IMR-90 (cell line): ENCODE measurements at regions not wholly inside any gene's neighbourhood (a gene's known extent, or its start where the extent isn't known, plus 50 kb on each side); places are given as distances from the start of the nearest gene placed in this dataset.

Source experiments
- ATAC-seq: fragments of 200-7000 bp; cut with Tn5 transposase; 2 replicates; pipeline ENCODE4 v1.9.1; 2020; ENCODE audit warnings: low read depth, mild to moderate bottlenecking, moderate library complexity
- BruUV-seq: library from RNA; stranded (reverse); fragments of 400-500 nt; replicated peaks from 2 replicates; lab custom pipeline; 2021; lab: Mats Ljungman, UMichigan
- CTCF ChIA-PET: fragments of 300-600 bp; formaldehyde crosslinking; extraction: SDS; loops from one replicate; lab custom pipeline; 2021; ENCODE audit warnings: antibody characterized with exemption; lab: Yijun Ruan, JAX
- POLR2A ChIA-PET: fragments of 300-600 bp; sonication (Branson Sonifier 250); formaldehyde crosslinking; loops from one replicate; lab custom pipeline; 2022; ENCODE audit warnings: antibody characterized with exemption; ENCODE audit not compliant: unreplicated experiment; lab: Charles Lee
- DNase-seq: peaks from one replicate; pipeline ENCODE4 v3.0.0; 2013
- H2AFZ ChIP-seq: replicated peaks from 2 replicates; pipeline ENCODE3; 2013; ENCODE audit warnings: low read length, mild to moderate bottlenecking; ENCODE audit not compliant: poor library complexity
- H2AK5ac ChIP-seq: 2 replicates; pipeline ENCODE4 v1.6.1; 2013; ENCODE audit warnings: low read depth, low read length, inconsistent platforms
- H2AK9ac ChIP-seq: replicated peaks from 2 replicates; pipeline ENCODE3; 2013; ENCODE audit warnings: mild to moderate bottlenecking, low read depth, low read length, moderate library complexity; ENCODE audit not compliant: poor library complexity
- H2BK120ac ChIP-seq: 2 replicates; pipeline ENCODE4 v1.6.1; 2013; ENCODE audit warnings: low read depth, low read length, inconsistent platforms
- H2BK15ac ChIP-seq: 3 replicates; pipeline ENCODE4 v1.6.1; 2013; ENCODE audit warnings: low read depth, low read length, inconsistent platforms
- H2BK20ac ChIP-seq: 2 replicates; pipeline ENCODE4 v1.6.1; 2013; ENCODE audit warnings: low read depth, mild to moderate bottlenecking, inconsistent platforms, low read length, moderate library complexity
- H2BK5ac ChIP-seq: 2 replicates; pipeline ENCODE4 v1.6.1; 2013; ENCODE audit warnings: mild to moderate bottlenecking, low read depth, low read length, inconsistent platforms; ENCODE audit not compliant: poor library complexity, severe bottlenecking
- H3K14ac ChIP-seq: replicated peaks from 2 replicates; pipeline ENCODE4 v1.6.1; 2013; ENCODE audit warnings: low read depth, low read length, inconsistent platforms
- H3K18ac ChIP-seq: 2 replicates; pipeline ENCODE4 v1.6.1; 2013; ENCODE audit warnings: low read depth, low read length, control low read depth
- H3K23ac ChIP-seq: 2 replicates; pipeline ENCODE4 v1.6.1; 2013; ENCODE audit warnings: low read depth, low read length, inconsistent platforms
- H3K27ac ChIP-seq: 2 replicates; pipeline ENCODE4 v1.5.1; 2013; ENCODE audit warnings: mild to moderate bottlenecking, control low read depth, low read length; ENCODE audit not compliant: insufficient read depth
- H3K27me3 ChIP-seq: 2 replicates; pipeline ENCODE4 v1.6.1; 2013; ENCODE audit warnings: low read length; ENCODE audit not compliant: control insufficient read depth, insufficient read depth
- H3K36me3 ChIP-seq: 2 replicates; pipeline ENCODE4 v1.6.1; 2013; ENCODE audit warnings: low read length, mixed read lengths; ENCODE audit not compliant: control insufficient read depth, insufficient read depth
- H3K4ac ChIP-seq: 2 replicates; pipeline ENCODE4 v1.6.1; 2013; ENCODE audit warnings: low read depth, low read length, inconsistent platforms
- H3K4me1 ChIP-seq: 2 replicates; pipeline ENCODE4 v1.6.1; 2013; ENCODE audit warnings: low read length, mixed read lengths; ENCODE audit not compliant: control insufficient read depth, insufficient read depth
- H3K4me2 ChIP-seq: 2 replicates; pipeline ENCODE4 v1.6.1; 2013; ENCODE audit warnings: low read depth, mild to moderate bottlenecking, control low read depth, low read length, moderate library complexity
- H3K4me3 ChIP-seq: 2 replicates; pipeline ENCODE4 v1.5.1; 2013; ENCODE audit warnings: low read depth, mild to moderate bottlenecking, control low read depth, low read length, moderate library complexity; ENCODE audit not compliant: insufficient read depth
- H3K56ac ChIP-seq: 2 replicates; pipeline ENCODE4 v1.6.1; 2013; ENCODE audit warnings: low read length, inconsistent platforms; ENCODE audit not compliant: insufficient read depth; ENCODE audit errors: extremely low read depth
- H3K79me1 ChIP-seq, 2 experiments: 2 replicates each; pipeline ENCODE4 v1.6.1; 2013; ENCODE audit warnings: low read length in 2 of 2, inconsistent platforms in 1 of 2, low read depth in 1 of 2
- H3K9ac ChIP-seq: 2 replicates; pipeline ENCODE4 v1.6.1; 2013; ENCODE audit warnings: low read depth, low read length, control low read depth
- H3K9me1 ChIP-seq: 2 replicates; pipeline ENCODE4 v1.6.1; 2013; ENCODE audit warnings: low read length, inconsistent platforms; ENCODE audit not compliant: insufficient read depth
- H3K9me3 ChIP-seq: 2 replicates; pipeline ENCODE4 v1.6.1; 2013; ENCODE audit warnings: low read length; ENCODE audit not compliant: control insufficient read depth, insufficient read depth
- H4K20me1 ChIP-seq: 2 replicates; pipeline ENCODE4 v1.6.1; 2013; ENCODE audit warnings: low read length, inconsistent platforms; ENCODE audit not compliant: insufficient read depth
- H4K5ac ChIP-seq: 2 replicates; pipeline ENCODE4 v1.6.1; 2013; ENCODE audit warnings: mild to moderate bottlenecking, low read depth, low read length, control low read depth
- H4K8ac ChIP-seq, 2 experiments: 2 replicates each; pipeline ENCODE4 v1.6.1; 2013; ENCODE audit warnings: low read depth in 2 of 2, low read length in 2 of 2, control low read depth in 1 of 2, inconsistent platforms in 1 of 2
- H4K91ac ChIP-seq: 2 replicates; pipeline ENCODE4 v1.6.1; 2013; ENCODE audit warnings: low read depth, low read length, inconsistent platforms; ENCODE audit not compliant: insufficient read depth
- BHLHE40 ChIP-seq: fragments of 150-350 bp; IDR thresholded peaks from 2 replicates; pipeline ENCODE4 v1.6.1; 2016; ENCODE audit warnings: mild to moderate bottlenecking, low read depth, low read length
- FOS ChIP-seq: fragments of 150-350 bp; IDR thresholded peaks from 2 replicates; pipeline ENCODE4 v1.6.1; 2016; ENCODE audit warnings: low read depth, low read length
- POLR2A ChIP-seq: IDR thresholded peaks from 2 replicates; pipeline ENCODE4 v1.6.1; 2012; ENCODE audit warnings: mild to moderate bottlenecking, low read depth, low read length
- RAD21 ChIP-seq: IDR thresholded peaks from 2 replicates; pipeline ENCODE4 v1.6.1; 2012; ENCODE audit warnings: low read length, improper control_type of control experiment
- RCOR1 ChIP-seq: IDR thresholded peaks from 2 replicates; pipeline ENCODE4 v1.6.1; 2012; ENCODE audit warnings: mild to moderate bottlenecking, low read length, improper control_type of control experiment; ENCODE audit not compliant: insufficient replicate concordance
- RFX5 ChIP-seq: IDR thresholded peaks from 2 replicates; pipeline ENCODE4 v1.8.0; 2012; ENCODE audit warnings: low read depth, mild to moderate bottlenecking, low read length, moderate library complexity
- SMC3 ChIP-seq: fragments of 150-350 bp; IDR thresholded peaks from 2 replicates; pipeline ENCODE4 v1.6.1; 2016; ENCODE audit warnings: low read depth, mild to moderate bottlenecking, antibody characterized with exemption, low read length, moderate library complexity
- dilution Hi-C: fragments of 300-500 bp; cut with HindIII; formaldehyde crosslinking; loops from one replicate; pipeline ENCODE4 v1.14.3; 2018; ENCODE audit warnings: low sequenced_read_pairs; ENCODE audit not compliant: unreplicated experiment
- in situ Hi-C: fragments of 300-500 bp; cut with MboI; formaldehyde crosslinking; loops from 3 replicates; pipeline ENCODE4 v1.14.3; 2019; ENCODE audit warnings: low sequenced_read_pairs, inconsistent platforms, mixed read lengths
- intact Hi-C: fragments of 100-400 bp; cut with micrococcal nuclease; formaldehyde crosslinking; loops from 2 replicates; pipeline ENCODE4 v1.10.0; 2022
- TF ChIP-seq, protein P1 (sequence below): fragments of 150-350 bp; IDR thresholded peaks from 2 replicates; pipeline ENCODE4 v1.6.1; 2016; ENCODE audit warnings: low read depth, mild to moderate bottlenecking, low read length, moderate library complexity, borderline replicate concordance
- TF ChIP-seq, protein P2 (sequence below): conservative IDR thresholded peaks from 2 replicates; pipeline ENCODE4 v1.5.1; 2012; ENCODE audit warnings: mild to moderate bottlenecking, low read depth, low read length, improper control_type of control experiment

DNA sequence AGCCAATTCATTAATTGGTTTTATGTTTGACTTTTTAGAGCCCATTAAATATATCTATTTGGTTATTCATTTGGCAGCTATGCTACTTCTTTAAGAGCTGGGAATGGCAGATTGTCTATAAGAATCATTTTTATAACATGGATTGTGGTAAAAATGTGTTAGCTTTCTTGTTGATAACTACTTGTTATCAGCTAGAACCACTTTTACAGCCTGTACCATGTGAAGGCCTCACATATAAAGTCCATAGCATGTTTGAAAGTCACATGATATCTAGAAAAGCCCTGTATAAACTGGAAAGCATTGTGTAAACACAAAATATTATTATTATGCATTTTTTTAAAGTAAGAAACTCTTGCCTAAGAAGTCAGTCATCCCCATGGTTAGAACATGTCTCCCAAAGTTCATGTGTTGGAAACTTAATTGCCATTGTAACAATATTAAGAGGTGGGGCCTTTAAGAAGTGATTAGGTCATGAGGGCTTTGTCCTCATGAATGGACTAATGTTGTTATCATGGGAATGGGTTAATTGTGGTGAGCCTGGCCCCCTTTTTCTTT is 110.9 kb upstream of the BMP2K start:
- Histone ChIP-seq H3K9me1 (0 out of 2 replicates have a peak, but pooled peaks cover 3% of the 10 kb centered on the region), H4K20me1 (no peaks in the 10 kb centered on the region), H3K79me1 (no peaks in the 10 kb centered on the region), H3K9ac (no peak overlapping the region), H3K27ac (no peak overlapping the region), H4K5ac (no peak overlapping the region), H2BK15ac (no peak overlapping the region), H3K14ac (no peak overlapping the region), H3K4me2 (no peak overlapping the region), H2BK20ac (no peak overlapping the region), H2BK120ac (no peak overlapping the region), H3K4ac (no peak overlapping the region), H4K8ac (no peak overlapping the region), H2AK9ac (no peak overlapping the region), H3K56ac (no peak overlapping the region), H3K23ac (no peak overlapping the region), H3K4me3 (no peak overlapping the region), H3K36me3 (no peaks in the 10 kb centered on the region), H2AFZ (no peak overlapping the region), H2AK5ac (no peak overlapping the region), H3K4me1 (peaks cover 5% of the 10 kb centered on the region), H3K27me3 (no peaks in the 10 kb centered on the region), H2BK5ac (no peak overlapping the region), H4K91ac (no peak overlapping the region), H3K9me3 (no peaks in the 10 kb centered on the region), H3K18ac (no peak overlapping the region)
- no peak for DNase-seq
- no peak for ATAC-seq
- ChIA-PET POLR2A (no interaction called here), CTCF (no interaction called here)
- TF ChIP-seq SMC3 (no peak), RCOR1 (no peak), POLR2A (no peak), FOS (no peak), BHLHE40 (no peak), RFX5 (no peak), RAD21 (no peak)
- TF ChIP-seq, protein P1, sequence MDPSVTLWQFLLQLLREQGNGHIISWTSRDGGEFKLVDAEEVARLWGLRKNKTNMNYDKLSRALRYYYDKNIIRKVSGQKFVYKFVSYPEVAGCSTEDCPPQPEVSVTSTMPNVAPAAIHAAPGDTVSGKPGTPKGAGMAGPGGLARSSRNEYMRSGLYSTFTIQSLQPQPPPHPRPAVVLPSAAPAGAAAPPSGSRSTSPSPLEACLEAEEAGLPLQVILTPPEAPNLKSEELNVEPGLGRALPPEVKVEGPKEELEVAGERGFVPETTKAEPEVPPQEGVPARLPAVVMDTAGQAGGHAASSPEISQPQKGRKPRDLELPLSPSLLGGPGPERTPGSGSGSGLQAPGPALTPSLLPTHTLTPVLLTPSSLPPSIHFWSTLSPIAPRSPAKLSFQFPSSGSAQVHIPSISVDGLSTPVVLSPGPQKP, result no peak
- TF ChIP-seq, protein P2, sequence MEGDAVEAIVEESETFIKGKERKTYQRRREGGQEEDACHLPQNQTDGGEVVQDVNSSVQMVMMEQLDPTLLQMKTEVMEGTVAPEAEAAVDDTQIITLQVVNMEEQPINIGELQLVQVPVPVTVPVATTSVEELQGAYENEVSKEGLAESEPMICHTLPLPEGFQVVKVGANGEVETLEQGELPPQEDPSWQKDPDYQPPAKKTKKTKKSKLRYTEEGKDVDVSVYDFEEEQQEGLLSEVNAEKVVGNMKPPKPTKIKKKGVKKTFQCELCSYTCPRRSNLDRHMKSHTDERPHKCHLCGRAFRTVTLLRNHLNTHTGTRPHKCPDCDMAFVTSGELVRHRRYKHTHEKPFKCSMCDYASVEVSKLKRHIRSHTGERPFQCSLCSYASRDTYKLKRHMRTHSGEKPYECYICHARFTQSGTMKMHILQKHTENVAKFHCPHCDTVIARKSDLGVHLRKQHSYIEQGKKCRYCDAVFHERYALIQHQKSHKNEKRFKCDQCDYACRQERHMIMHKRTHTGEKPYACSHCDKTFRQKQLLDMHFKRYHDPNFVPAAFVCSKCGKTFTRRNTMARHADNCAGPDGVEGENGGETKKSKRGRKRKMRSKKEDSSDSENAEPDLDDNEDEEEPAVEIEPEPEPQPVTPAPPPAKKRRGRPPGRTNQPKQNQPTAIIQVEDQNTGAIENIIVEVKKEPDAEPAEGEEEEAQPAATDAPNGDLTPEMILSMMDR, result no peak
- BruUV-seq, result no TSS peak
- in situ Hi-C loops (no loop called here), intact Hi-C loops (no loop called here), dilution Hi-C loops (no loop called here)
